ENCODE measurements at regions not wholly inside any gene's neighbourhood (a gene's known extent, or its start where the extent isn't known, plus 50 kb on each side); places are given as distances from the start of the nearest gene placed in this dataset.

- peaks cover 6% of the 10 kb centered on the region for H3K27me3 Mint-ChIP-seq (ENCODE audit: low read depth)
- ATAC-seq (peak; percentile 69), DNase-seq (ENCODE audit: low spot score) (no peak)
- peak overlapping the region; percentile 45 for H3K4me3 Mint-ChIP-seq
- CTCF ChIA-PET = interaction anchor here (0.8 to 1.2 kb wide), 3 partner anchors 101 to 120 kb away, joined by 3 to 4 read pairs (median 4); no protein-coding TSS in a partner anchor
- no peak for TF ChIP-seq ZNF532 (CRISPR knock-in tag; IDR thresholded peaks at IDR 0.05; ENCODE audit: borderline replicate concordance)
- peak; percentile 43 for TF ChIP-seq ZNF512 (CRISPR knock-in tag; IDR thresholded peaks at IDR 0.05; ENCODE audit: borderline replicate concordance)
- no peaks in the 10 kb centered on the region for H3K36me3 Mint-ChIP-seq
- peaks cover 15% of the 10 kb centered on the region for H3K4me1 Mint-ChIP-seq
- H3K27ac Mint-ChIP-seq = no peak overlapping the region
- POLR2A ChIA-PET = no interaction called here
- H3K9me3 Mint-ChIP-seq = no peaks in the 10 kb centered on the region
These were observed 138.9 kb downstream of the C16orf95 start for GRCh38 chr16:87178177-87178863.

- no peak for TF ChIP-seq ATF3 (CRISPR knock-in tag; conservative IDR thresholded peaks at IDR 0.05)
- TF ChIP-seq JAZF1 (CRISPR knock-in tag; IDR thresholded peaks at IDR 0.05) = no peak
- no peak for TF ChIP-seq HMGA2 (CRISPR knock-in tag; IDR thresholded peaks at IDR 0.05)
- TF ChIP-seq ZNF532 (CRISPR knock-in tag; IDR thresholded peaks at IDR 0.05; ENCODE audit: borderline replicate concordance) = no peak
- no peak for TF ChIP-seq GTF2I (CRISPR knock-in tag; conservative IDR thresholded peaks at IDR 0.05)
- TF ChIP-seq MYBL2 (CRISPR knock-in tag; IDR thresholded peaks at IDR 0.05) = no peak
- no peak for TF ChIP-seq FOXP1 (CRISPR knock-in tag; IDR thresholded peaks at IDR 0.05; ENCODE audit: borderline replicate concordance)
- no peak for TF ChIP-seq JUN (CRISPR knock-in tag; IDR thresholded peaks at IDR 0.05)
- TF ChIP-seq ATF1 (CRISPR knock-in tag; IDR thresholded peaks at IDR 0.05) = no peak
- no peak for TF ChIP-seq TEAD1 (CRISPR knock-in tag; IDR thresholded peaks at IDR 0.05)
- no peak for TF ChIP-seq TEAD4 (CRISPR knock-in tag; IDR thresholded peaks at IDR 0.05)
- no peak for TF ChIP-seq CTCF (IDR thresholded peaks at IDR 0.05)
- no peak for TF ChIP-seq ZNF425 (CRISPR knock-in tag; conservative IDR thresholded peaks at IDR 0.05)
- ChIA-PET POLR2A (no interaction called here), CTCF (interaction anchor here (0.9 kb wide), 1 partner anchor 100 kb away, joined by 3 read pairs; no protein-coding TSS in a partner anchor)
- no peak for DNase-seq (ENCODE audit: low spot score)
- ATAC-seq = 0 out of 2 replicates have a peak, but pooled peaks have one; percentile 15
- Mint-ChIP-seq H3K27me3 (ENCODE audit: low read depth) (peaks cover 6% of the 10 kb centered on the region), H3K4me3 (no peak overlapping the region), H3K27ac (no peak overlapping the region), H3K9me3 (no peaks in the 10 kb centered on the region), H3K4me1 (peaks cover 15% of the 10 kb centered on the region), H3K36me3 (no peaks in the 10 kb centered on the region)
These were observed 138.2 kb downstream of the C16orf95 start for GRCh38 chr16:87178977-87179376.
